Peyer's patch (tissue), 4 donors: ENCODE measurements at regions not wholly inside any gene's neighbourhood (a gene's known extent, or its start where the extent isn't known, plus 50 kb on each side); places are given as distances from the start of the nearest gene placed in this dataset.

ENCODE experiments used
- DNase-seq, 3 donors: peaks; one replicate each; pipeline ENCODE4 v3.0.0-alpha.2; 2017 to 2019
- H3K27ac ChIP-seq, 4 donors: fragments of 200-600 bp; sonication (generic); one replicate each; pipeline ENCODE4 v1.5.1; 2016 to 2019
- H3K27me3 ChIP-seq, 2 donors: fragments of 200-600 bp; sonication (generic); one replicate each; pipeline ENCODE4 v1.5.1; 2019
- H3K36me3 ChIP-seq, 3 donors: fragments of 200-600 bp; sonication (generic); one replicate each; pipeline ENCODE4 v1.5.1; 2016 to 2019
- H3K4me1 ChIP-seq, 4 donors: fragments of 200-600 bp; sonication (generic); one replicate each; pipeline ENCODE4 v1.5.1; 2016 to 2019
- H3K4me3 ChIP-seq, 4 donors: fragments of 200-600 bp; sonication (generic); 1 replicate in 3 of 4; 2 replicates in 1 of 4; pipeline ENCODE4 v1.5.1; 2016 to 2019; ENCODE audit warnings: mild to moderate bottlenecking in 1 of 4
- H3K9me3 ChIP-seq, 4 donors: fragments of 200-600 bp; sonication (generic); one replicate each; pipeline ENCODE4 v1.5.1; 2016 to 2019; ENCODE audit warnings: mild to moderate bottlenecking in 1 of 4
- POLR2A ChIP-seq, 2 donors: fragments of 450-650 bp; IDR thresholded peaks; one replicate each; pipeline ENCODE4 v1.5.1; 2017; ENCODE audit warnings: antibody characterized with exemption in 2 of 2, mild to moderate bottlenecking in 2 of 2, moderate library complexity in 2 of 2
- TF ChIP-seq, protein P1 (sequence below), 6 experiments: fragments of 450-650 bp in 4 of 6; fragments of 200-600 bp in 2 of 6; sonication (generic) in 1 of 6; IDR thresholded peaks; one replicate each; pipeline ENCODE4 v1.5.1; 2017 to 2019; ENCODE audit warnings: antibody characterized with exemption in 6 of 6, mild to moderate bottlenecking in 3 of 6, moderate library complexity in 1 of 6

DNA sequence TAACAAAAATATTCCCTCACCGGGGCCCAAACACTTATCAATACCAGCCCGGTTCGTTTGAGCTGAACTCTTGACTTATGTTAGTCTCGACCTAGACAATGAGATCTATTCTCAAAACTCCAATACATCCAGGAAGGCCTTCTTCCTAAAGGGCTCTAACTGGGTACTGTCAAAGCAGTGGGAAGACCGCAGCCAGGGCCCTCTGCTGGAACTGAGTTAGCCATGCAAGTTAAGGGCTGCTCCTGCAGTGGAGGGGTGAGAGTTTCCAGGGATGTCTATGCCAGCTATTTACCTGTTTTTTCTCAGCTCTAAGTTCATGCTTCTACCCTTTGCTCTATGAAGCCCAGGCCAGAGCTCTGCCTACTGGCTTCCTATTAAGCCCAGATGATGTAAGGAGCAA is 348.8 kb downstream of the GXYLT1 start:
- TF ChIP-seq, protein P1, sequence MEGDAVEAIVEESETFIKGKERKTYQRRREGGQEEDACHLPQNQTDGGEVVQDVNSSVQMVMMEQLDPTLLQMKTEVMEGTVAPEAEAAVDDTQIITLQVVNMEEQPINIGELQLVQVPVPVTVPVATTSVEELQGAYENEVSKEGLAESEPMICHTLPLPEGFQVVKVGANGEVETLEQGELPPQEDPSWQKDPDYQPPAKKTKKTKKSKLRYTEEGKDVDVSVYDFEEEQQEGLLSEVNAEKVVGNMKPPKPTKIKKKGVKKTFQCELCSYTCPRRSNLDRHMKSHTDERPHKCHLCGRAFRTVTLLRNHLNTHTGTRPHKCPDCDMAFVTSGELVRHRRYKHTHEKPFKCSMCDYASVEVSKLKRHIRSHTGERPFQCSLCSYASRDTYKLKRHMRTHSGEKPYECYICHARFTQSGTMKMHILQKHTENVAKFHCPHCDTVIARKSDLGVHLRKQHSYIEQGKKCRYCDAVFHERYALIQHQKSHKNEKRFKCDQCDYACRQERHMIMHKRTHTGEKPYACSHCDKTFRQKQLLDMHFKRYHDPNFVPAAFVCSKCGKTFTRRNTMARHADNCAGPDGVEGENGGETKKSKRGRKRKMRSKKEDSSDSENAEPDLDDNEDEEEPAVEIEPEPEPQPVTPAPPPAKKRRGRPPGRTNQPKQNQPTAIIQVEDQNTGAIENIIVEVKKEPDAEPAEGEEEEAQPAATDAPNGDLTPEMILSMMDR (IDR thresholded peaks at IDR 0.05) = no peak
- no peak for TF ChIP-seq POLR2A (IDR thresholded peaks at IDR 0.05)
- no peaks in the 10 kb centered on the region for H3K36me3 ChIP-seq
- peaks cover 0 to 6% (median 0%) of the 10 kb centered on the region in 4 donors for H3K9me3 ChIP-seq

DNA sequence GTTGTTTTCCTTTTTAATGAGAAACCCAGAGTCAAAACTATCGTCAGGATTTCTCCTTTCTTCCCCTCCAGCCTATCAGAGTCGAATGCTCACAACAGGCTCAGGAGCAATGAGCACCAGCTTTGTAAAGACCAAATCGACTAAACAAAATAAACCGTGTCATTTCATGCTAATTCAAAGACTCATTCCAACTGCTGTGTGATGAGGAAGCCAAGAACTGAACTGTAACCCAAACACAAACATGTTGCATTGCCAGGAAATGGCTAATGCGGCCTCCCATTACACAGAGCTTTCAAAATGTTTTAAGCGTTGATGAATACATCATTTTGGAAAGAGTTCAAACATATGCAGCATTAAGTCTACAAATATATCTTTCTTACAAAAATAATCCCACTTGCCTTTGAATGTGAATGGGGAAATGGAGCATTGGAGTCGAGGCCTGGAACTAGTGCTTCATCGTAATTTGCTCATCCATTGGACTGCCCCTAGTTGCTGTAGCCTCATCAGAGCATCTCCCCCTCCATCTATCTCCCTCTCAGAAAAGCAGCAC is 349.5 kb downstream of the GXYLT1 start:
- Histone ChIP-seq H3K4me1 (no peaks in the 10 kb centered on the region), H3K27me3 (no peaks in the 10 kb centered on the region), H3K27ac (no peak overlapping the region), H3K9me3 (peaks cover 0 to 6% (median 0%) of the 10 kb centered on the region in 4 donors), H3K4me3 (no peak overlapping the region), H3K36me3 (no peaks in the 10 kb centered on the region)
- TF ChIP-seq, protein P1 (IDR thresholded peaks at IDR 0.05) = no peak
- no peak for TF ChIP-seq POLR2A (IDR thresholded peaks at IDR 0.05)
- no peak for DNase-seq

More for the DNA sequence above, 348.8 kb downstream of the GXYLT1 start:
- no peak for DNase-seq
- Histone ChIP-seq H3K4me1 (no peaks in the 10 kb centered on the region), H3K27ac (no peak overlapping the region), H3K27me3 (no peaks in the 10 kb centered on the region), H3K4me3 (no peak overlapping the region)

DNA sequence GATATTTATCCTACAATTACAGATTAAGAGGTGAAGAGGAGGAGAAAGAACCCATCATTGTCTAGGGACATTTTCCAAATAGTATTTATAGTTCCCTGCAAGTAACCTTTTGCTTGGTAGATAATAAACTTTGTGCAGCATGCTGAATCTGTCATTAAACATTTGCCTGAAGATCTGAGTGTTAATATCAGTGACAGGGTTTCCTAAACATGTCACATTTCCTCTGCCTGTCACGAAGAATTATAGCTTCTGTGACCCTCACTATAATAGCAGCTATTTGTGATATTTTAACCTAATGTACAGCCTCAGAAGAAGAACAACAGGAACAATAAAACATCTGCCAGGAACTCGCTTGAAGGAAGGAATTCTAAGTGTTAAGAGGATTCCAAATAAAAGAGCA is 350.3 kb downstream of the GXYLT1 start:
- TF ChIP-seq, protein P1 (IDR thresholded peaks at IDR 0.05) = no peak
- no peak for TF ChIP-seq POLR2A (IDR thresholded peaks at IDR 0.05)
- Histone ChIP-seq H3K9me3 (peaks cover 0 to 6% (median 0%) of the 10 kb centered on the region in 4 donors), H3K36me3 (no peaks in the 10 kb centered on the region), H3K4me3 (no peak overlapping the region), H3K4me1 (no peaks in the 10 kb centered on the region), H3K27me3 (no peaks in the 10 kb centered on the region), H3K27ac (no peak overlapping the region)
- DNase-seq = no peak

DNA sequence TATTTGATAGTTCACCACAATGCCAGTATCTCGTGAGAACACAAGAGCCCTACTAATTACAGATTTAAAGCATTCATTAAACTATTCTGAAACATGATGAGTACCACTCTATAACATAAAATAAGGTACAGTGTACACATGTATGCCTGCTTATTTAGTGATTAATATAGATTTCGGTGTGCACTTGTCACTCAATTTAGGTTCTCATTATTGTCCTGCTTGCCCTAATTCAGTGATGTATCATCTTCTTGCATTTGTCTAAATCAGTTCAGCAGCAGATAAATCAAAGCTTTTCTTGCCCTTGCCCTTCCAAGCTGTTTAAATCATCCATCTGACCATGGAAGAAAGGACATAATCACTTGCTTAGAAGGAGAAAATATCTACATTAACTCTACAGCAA is 359.7 kb downstream of the GXYLT1 start:
- no peak overlapping the region for H3K4me3 ChIP-seq
- H3K9me3 ChIP-seq = no peaks in the 10 kb centered on the region
- no peak for DNase-seq
- H3K36me3 ChIP-seq = no peaks in the 10 kb centered on the region
- no peak overlapping the region for H3K27ac ChIP-seq
- TF ChIP-seq, protein P1 (IDR thresholded peaks at IDR 0.05) = no peak
- TF ChIP-seq POLR2A (IDR thresholded peaks at IDR 0.05) = no peak
- H3K27me3 ChIP-seq = no peaks in the 10 kb centered on the region
- no peaks in the 10 kb centered on the region for H3K4me1 ChIP-seq

DNA sequence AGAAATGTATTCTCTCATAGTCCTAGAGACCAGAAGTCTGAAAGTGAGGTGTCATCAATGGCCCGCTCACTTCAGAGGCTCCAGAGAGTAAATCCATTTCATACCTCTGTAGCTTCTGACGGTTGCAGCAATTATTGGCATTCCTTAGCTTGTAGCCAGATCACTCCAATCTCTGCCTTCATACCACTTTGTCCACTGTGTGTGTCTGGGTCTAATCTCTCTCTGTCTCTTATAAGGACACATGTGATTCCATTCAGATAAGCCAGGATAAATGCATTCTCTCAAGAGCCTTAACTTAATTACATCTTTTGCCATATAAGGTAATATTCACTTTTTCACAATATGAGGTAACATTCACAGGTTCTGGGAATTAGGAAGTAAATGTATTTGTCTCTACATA is 365.7 kb downstream of the GXYLT1 start:
- Histone ChIP-seq H3K27me3 (no peaks in the 10 kb centered on the region), H3K36me3 (no peaks in the 10 kb centered on the region), H3K4me1 (no peaks in the 10 kb centered on the region), H3K4me3 (no peak overlapping the region), H3K9me3 (no peaks in the 10 kb centered on the region), H3K27ac (no peak overlapping the region)
- DNase-seq = no peak
- TF ChIP-seq POLR2A (IDR thresholded peaks at IDR 0.05) = no peak
- TF ChIP-seq, protein P1 (IDR thresholded peaks at IDR 0.05) = no peak
